Body of pancreas (tissue), 4 donors: ENCODE measurements at regions not wholly inside any gene's neighbourhood (a gene's known extent, or its start where the extent isn't known, plus 50 kb on each side); places are given as distances from the start of the nearest gene placed in this dataset.

Experiments used
- ATAC-seq: fragments of 150-250 bp; one replicate; pipeline ENCODE4 v1.9.1; 2016
- DNase-seq, 4 donors: peaks; one replicate each; pipeline ENCODE4 v3.0.0-alpha.2; 2019
- H3K27ac ChIP-seq, 4 donors: fragments of 200-600 bp; sonication (generic); 1 replicate in 3 of 4; 2 replicates in 1 of 4; pipeline versions ENCODE4 v1.5.1 to v1.6.1; 2016 to 2019; ENCODE audit warnings: mild to moderate bottlenecking in 1 of 4, mixed read lengths in 1 of 4, moderate library complexity in 1 of 4
- H3K27me3 ChIP-seq, 2 donors: fragments of 200-600 bp; sonication (generic); one replicate each; pipeline ENCODE4 v1.6.0; 2016; ENCODE audit warnings: mild to moderate bottlenecking in 1 of 2
- H3K36me3 ChIP-seq, 2 donors: fragments of 200-600 bp; sonication (generic); replicated peaks in 1 of 2; 2 replicates each; pipeline ENCODE4 v1.5.1; 2016; ENCODE audit warnings: low read depth in 2 of 2; ENCODE audit not compliant: insufficient read depth in 1 of 2
- H3K4me1 ChIP-seq: fragments of 200-600 bp; sonication (generic); one replicate; pipeline ENCODE4 v1.6.0; 2016
- H3K4me3 ChIP-seq, 2 donors: fragments of 200-600 bp; sonication (generic); 1 replicate in 1 of 2; 2 replicates in 1 of 2; pipeline ENCODE4 v1.5.1; 2016 to 2019
- H3K9me3 ChIP-seq, 3 donors: fragments of 200-600 bp; sonication (generic); 1 replicate in 2 of 3; 2 replicates in 1 of 3; pipeline ENCODE4 v1.5.1; 2016
- POLR2A ChIP-seq, 3 donors: fragments of 450-650 bp; IDR thresholded peaks; one replicate each; pipeline ENCODE4 v1.6.1; 2016; ENCODE audit warnings: antibody characterized with exemption in 3 of 3, mild to moderate bottlenecking in 2 of 3
- WGBS, 2 donors: methylation state at CpG; one replicate each; pipeline ENCODE4 v1.1.5; 2017; 5-methylcytosine and 5-hydroxymethylcytosine counted together
- intact Hi-C: fragments of 100-400 bp; cut with DNase I; formaldehyde crosslinking; loops from one replicate; pipeline ENCODE4 v1.15.1; 2023
- TF ChIP-seq, protein P1 (sequence below), 7 experiments: fragments of 450-650 bp in 4 of 7; fragments of 200-600 bp in 3 of 7; sonication (generic) in 3 of 7; IDR thresholded peaks; one replicate each; pipeline ENCODE4 v1.5.1; 2016 to 2019; ENCODE audit warnings: antibody characterized with exemption in 7 of 7

DNA sequence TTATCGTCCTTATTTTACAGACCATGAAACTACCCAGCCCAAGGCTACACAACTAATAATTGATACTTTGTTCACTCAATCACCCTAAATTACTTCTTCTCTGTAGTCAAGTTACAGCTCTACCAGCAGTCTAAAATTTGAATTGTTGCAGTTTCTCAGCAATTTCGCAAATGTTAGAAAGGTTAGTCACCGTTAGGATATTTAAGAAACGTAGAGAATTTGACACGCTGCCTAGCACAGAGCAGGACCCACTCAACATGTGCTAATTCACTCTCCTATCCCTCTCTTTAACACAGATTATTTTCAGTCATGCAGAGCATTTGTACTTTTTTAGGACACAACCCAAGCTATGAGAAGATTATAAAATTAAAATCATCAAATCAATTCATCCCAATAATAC lies 771.1 kb upstream of the LUZP2 start:
- Histone ChIP-seq H3K9me3 (no peaks in the 10 kb centered on the region), H3K4me1 (no peaks in the 10 kb centered on the region), H3K27ac (no peak overlapping the region), H3K4me3 (no peak overlapping the region), H3K36me3 (no peaks in the 10 kb centered on the region), H3K27me3 (no peaks in the 10 kb centered on the region)
- ATAC-seq: no peak
- intact Hi-C loops: no loop called here
- WGBS, 2 donors: 86 to 93% methylated on average over 5 of the region's 5 CpGs
- DNase-seq: no peak
- no peak for TF ChIP-seq POLR2A (IDR thresholded peaks at IDR 0.05)
- TF ChIP-seq, protein P1, sequence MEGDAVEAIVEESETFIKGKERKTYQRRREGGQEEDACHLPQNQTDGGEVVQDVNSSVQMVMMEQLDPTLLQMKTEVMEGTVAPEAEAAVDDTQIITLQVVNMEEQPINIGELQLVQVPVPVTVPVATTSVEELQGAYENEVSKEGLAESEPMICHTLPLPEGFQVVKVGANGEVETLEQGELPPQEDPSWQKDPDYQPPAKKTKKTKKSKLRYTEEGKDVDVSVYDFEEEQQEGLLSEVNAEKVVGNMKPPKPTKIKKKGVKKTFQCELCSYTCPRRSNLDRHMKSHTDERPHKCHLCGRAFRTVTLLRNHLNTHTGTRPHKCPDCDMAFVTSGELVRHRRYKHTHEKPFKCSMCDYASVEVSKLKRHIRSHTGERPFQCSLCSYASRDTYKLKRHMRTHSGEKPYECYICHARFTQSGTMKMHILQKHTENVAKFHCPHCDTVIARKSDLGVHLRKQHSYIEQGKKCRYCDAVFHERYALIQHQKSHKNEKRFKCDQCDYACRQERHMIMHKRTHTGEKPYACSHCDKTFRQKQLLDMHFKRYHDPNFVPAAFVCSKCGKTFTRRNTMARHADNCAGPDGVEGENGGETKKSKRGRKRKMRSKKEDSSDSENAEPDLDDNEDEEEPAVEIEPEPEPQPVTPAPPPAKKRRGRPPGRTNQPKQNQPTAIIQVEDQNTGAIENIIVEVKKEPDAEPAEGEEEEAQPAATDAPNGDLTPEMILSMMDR (IDR thresholded peaks at IDR 0.05): no peak

DNA sequence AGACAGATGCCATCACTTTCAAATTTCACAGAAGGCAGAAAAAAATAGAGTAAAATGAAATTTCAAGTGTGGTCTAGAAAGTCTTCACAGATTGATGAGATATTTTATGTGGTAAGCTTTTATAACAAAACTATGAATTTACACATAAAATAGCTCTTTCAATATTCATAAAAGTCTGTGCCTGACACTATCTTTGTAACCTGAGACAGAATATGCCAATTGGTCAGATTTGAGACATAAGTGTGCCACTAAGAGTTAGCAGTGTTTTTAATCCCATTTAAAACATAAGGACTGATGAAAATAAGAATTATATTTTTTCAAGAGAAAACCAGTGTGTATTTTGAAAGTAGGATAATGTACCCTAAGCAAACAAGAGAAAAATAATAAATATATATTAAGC lies 769.5 kb upstream of the LUZP2 start:
- intact Hi-C loops: no loop called here
- DNase-seq (no peak), ATAC-seq (no peak)
- no peak for TF ChIP-seq POLR2A (IDR thresholded peaks at IDR 0.05)
- TF ChIP-seq, protein P1 (IDR thresholded peaks at IDR 0.05): no peak
- Histone ChIP-seq H3K27me3 (no peaks in the 10 kb centered on the region), H3K4me1 (no peaks in the 10 kb centered on the region), H3K36me3 (no peaks in the 10 kb centered on the region), H3K27ac (no peak overlapping the region), H3K4me3 (no peak overlapping the region), H3K9me3 (no peaks in the 10 kb centered on the region)

DNA sequence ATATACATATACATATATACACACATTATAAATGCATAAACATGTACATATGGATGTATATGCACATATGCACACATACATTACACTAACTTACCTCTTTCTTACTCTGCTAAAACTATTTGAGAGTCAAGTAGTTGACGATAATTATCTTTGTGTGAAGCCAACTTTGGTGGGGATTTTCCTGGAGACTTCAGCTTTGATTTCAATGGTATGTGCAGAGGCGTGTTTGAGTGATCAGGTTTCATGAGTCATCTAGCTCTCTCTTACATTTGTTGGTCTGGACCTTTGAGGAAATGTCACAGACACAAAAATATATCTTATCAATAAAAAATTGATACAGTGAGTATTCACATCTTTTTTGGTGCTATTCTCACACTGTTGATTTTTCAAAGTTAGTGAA lies 769.1 kb upstream of the LUZP2 start:
- ATAC-seq: no peak
- no peaks in the 10 kb centered on the region for H3K36me3 ChIP-seq
- 71 to 72% methylated on average over 2 of the region's 2 CpGs for WGBS, 2 donors
- no peaks in the 10 kb centered on the region for H3K27me3 ChIP-seq
- no peaks in the 10 kb centered on the region for H3K4me1 ChIP-seq
- DNase-seq: no peak
- intact Hi-C loops: no loop called here
- H3K4me3 ChIP-seq: no peak overlapping the region
- H3K9me3 ChIP-seq: no peaks in the 10 kb centered on the region
- no peak overlapping the region for H3K27ac ChIP-seq
- no peak for TF ChIP-seq POLR2A (IDR thresholded peaks at IDR 0.05)
- TF ChIP-seq, protein P1 (IDR thresholded peaks at IDR 0.05): no peak

DNA sequence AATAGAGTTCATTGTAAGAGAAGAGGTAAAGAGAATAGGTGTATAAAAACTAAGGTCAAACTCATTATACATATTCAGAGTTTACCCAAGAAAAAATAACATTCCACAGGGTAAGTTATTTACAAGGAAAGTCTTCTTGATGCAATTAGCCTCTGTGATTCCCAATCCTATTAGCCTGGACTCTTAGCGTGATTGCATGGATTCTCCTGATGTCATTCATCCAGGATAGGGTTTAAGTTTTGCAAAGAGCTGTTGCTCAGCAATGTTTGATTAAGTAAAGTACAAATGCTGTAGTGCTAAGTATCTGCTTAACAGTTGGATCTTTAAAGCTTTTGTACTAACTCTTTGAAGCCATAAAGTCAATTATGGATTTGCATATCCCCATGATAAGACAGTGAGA lies 767.8 kb upstream of the LUZP2 start:
- intact Hi-C loops: no loop called here
- no peak overlapping the region for H3K4me3 ChIP-seq
- no peak for DNase-seq
- H3K4me1 ChIP-seq: no peaks in the 10 kb centered on the region
- no peaks in the 10 kb centered on the region for H3K9me3 ChIP-seq
- H3K27ac ChIP-seq: no peak overlapping the region
- H3K36me3 ChIP-seq: no peaks in the 10 kb centered on the region
- WGBS, 2 donors: 71 to 74% methylated on average over 1 of the region's 1 CpG
- no peak for TF ChIP-seq POLR2A (IDR thresholded peaks at IDR 0.05)
- TF ChIP-seq, protein P1 (IDR thresholded peaks at IDR 0.05): no peak
- ATAC-seq: no peak
- H3K27me3 ChIP-seq: no peaks in the 10 kb centered on the region

DNA sequence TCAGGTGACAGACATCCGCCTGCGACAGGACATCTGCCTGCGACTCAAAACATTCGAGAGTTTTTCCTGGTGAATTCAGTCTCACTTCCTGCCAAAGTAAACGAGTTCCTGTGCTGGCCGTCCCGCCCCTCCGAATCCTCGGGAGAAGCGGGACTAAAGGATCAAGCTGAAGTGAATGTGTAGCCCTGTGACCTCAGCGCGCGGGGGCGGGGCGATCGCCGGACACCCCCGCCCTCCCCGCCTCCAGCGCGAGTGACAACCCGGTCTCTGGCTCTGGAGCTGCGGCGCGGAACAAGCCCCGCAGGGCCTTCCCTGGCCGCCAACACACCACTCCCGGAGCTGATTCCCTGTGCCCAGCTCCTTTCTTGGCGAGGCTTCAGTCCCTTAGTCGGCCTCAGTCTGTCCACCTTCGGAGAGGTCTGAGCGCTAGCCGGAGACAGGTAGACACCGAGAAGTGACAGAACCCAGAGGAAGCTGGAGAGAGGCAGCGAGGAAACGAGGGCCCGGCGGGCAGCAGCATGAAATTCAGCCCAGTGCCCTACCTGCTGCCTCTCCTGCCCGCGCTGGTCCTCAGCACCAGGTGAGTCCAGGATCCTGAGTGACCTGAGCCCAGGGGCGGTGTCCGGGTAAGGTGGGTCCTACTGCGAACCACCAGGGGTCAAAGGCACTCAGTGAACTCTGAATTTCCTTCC lies 766.4 kb upstream of the LUZP2 start:
- no peaks in the 10 kb centered on the region for H3K9me3 ChIP-seq
- no peak for DNase-seq
- no peaks in the 10 kb centered on the region for H3K4me1 ChIP-seq
- no peaks in the 10 kb centered on the region for H3K27me3 ChIP-seq
- WGBS, 2 donors: 89 to 90% methylated on average over 32 to 43 of the region's 43 CpGs
- no peak for ATAC-seq
- intact Hi-C loops: no loop called here
- no peak overlapping the region for H3K4me3 ChIP-seq
- H3K36me3 ChIP-seq: no peaks in the 10 kb centered on the region
- TF ChIP-seq, protein P1 (IDR thresholded peaks at IDR 0.05): no peak
- TF ChIP-seq POLR2A (IDR thresholded peaks at IDR 0.05): no peak
- H3K27ac ChIP-seq: no peak overlapping the region
